ENCODE measurements at regions not wholly inside any gene's neighbourhood (a gene's known extent, or its start where the extent isn't known, plus 50 kb on each side); places are given as distances from the start of the nearest gene placed in this dataset.

GRCh38 chr1:244163861-244164510 lies 112.9 kb downstream of the ZBTB18 start:
- intact Hi-C loops (cut with DNase I) = no loop called here
- TF ChIP-seq CTCF (IDR thresholded peaks at IDR 0.05) = no peak

GRCh38 chr1:244164511-244164890 lies 113.4 kb downstream of the ZBTB18 start:
- H3K4me1 ChIP-seq = peaks cover 8% of the 10 kb centered on the region
- intact Hi-C loops (cut with DNase I) = no loop called here
- no peak for ATAC-seq

More at GRCh38 chr1:244163861-244164510, 112.9 kb downstream of the ZBTB18 start:
- no peaks in the 10 kb centered on the region for H3K36me3 ChIP-seq
- ATAC-seq (peak; percentile 80 to 88), DNase-seq (no peak)
- peaks cover 8% of the 10 kb centered on the region for H3K4me1 ChIP-seq
- H3K27me3 ChIP-seq (ENCODE audit: low read depth) = no peaks in the 10 kb centered on the region
- H3K4me3 ChIP-seq = no peak overlapping the region
- no peaks in the 10 kb centered on the region for H3K9me3 ChIP-seq
- peak overlapping the region; percentile 73 for H3K27ac ChIP-seq

GRCh38 chr1:244165021-244165420 lies 113.9 kb downstream of the ZBTB18 start:
- H3K4me1 ChIP-seq = peaks cover 8% of the 10 kb centered on the region
- H3K27me3 ChIP-seq (ENCODE audit: low read depth) = no peaks in the 10 kb centered on the region
- no peak for TF ChIP-seq CTCF (IDR thresholded peaks at IDR 0.05)
- no peak overlapping the region for H3K4me3 ChIP-seq
- H3K27ac ChIP-seq = no peak overlapping the region
- ATAC-seq (no peak), DNase-seq (no peak)
- H3K36me3 ChIP-seq = no peaks in the 10 kb centered on the region
- intact Hi-C loops (cut with DNase I) = no loop called here
- H3K9me3 ChIP-seq = no peaks in the 10 kb centered on the region

More at GRCh38 chr1:244164511-244164890, 113.4 kb downstream of the ZBTB18 start:
- no peak for DNase-seq
- no peaks in the 10 kb centered on the region for H3K9me3 ChIP-seq
- H3K27me3 ChIP-seq (ENCODE audit: low read depth) = no peaks in the 10 kb centered on the region
- H3K27ac ChIP-seq = peak overlapping the region; percentile 73
- no peak overlapping the region for H3K4me3 ChIP-seq
- no peaks in the 10 kb centered on the region for H3K36me3 ChIP-seq
- no peak for TF ChIP-seq CTCF (IDR thresholded peaks at IDR 0.05)

- Histone ChIP-seq H3K27me3 (ENCODE audit: low read depth) (no peaks in the 10 kb centered on the region), H3K36me3 (no peaks in the 10 kb centered on the region), H3K4me3 (no peak overlapping the region), H3K9me3 (no peaks in the 10 kb centered on the region), H3K27ac (no peak overlapping the region), H3K4me1 (peaks cover 5% of the 10 kb centered on the region)
- no peak for ATAC-seq
- DNase-seq = no peak
- no peak for TF ChIP-seq CTCF (IDR thresholded peaks at IDR 0.05)
- intact Hi-C loops (cut with DNase I) = no loop called here
These were observed 114.6 kb downstream of the ZBTB18 start for GRCh38 chr1:244165701-244166100.

- TF ChIP-seq CTCF (IDR thresholded peaks at IDR 0.05) = no peak
- intact Hi-C loops (cut with DNase I) = no loop called here
- no peaks in the 10 kb centered on the region for H3K4me1 ChIP-seq
- H3K9me3 ChIP-seq = no peaks in the 10 kb centered on the region
- H3K4me3 ChIP-seq = no peak overlapping the region
- H3K27me3 ChIP-seq (ENCODE audit: low read depth) = no peaks in the 10 kb centered on the region
- no peak for ATAC-seq
- no peaks in the 10 kb centered on the region for H3K36me3 ChIP-seq
- no peak overlapping the region for H3K27ac ChIP-seq
- no peak for DNase-seq
These were observed 120.3 kb downstream of the ZBTB18 start for GRCh38 chr1:244171241-244171985.

Measured in lower lobe of right lung (tissue), 2 donors.